GM12878 (cell line): ENCODE measurements at regions not wholly inside any gene's neighbourhood (a gene's known extent, or its start where the extent isn't known, plus 50 kb on each side); places are given as distances from the start of the nearest gene placed in this dataset.

Source experiments
- ATAC-seq: fragments of 200-7000 bp; cut with Tn5 transposase; 3 replicates; pipeline ENCODE4 v1.9.1; 2020; ENCODE audit warnings: mild to moderate bottlenecking, moderate library complexity
- BruUV-seq: library from RNA; stranded (reverse); fragments of 400-500 nt; replicated peaks from 2 replicates; lab custom pipeline; 2021; lab: Mats Ljungman, UMichigan
- CTCF ChIA-PET: fragments of 300-600 bp; sonication (Branson Sonifier 250); formaldehyde crosslinking; extraction: SDS; loops from one replicate; lab custom pipeline; 2021; ENCODE audit warnings: inconsistent platforms; lab: Yijun Ruan, JAX
- POLR2A ChIA-PET: fragments of 350-600 bp; formaldehyde crosslinking; extraction: SDS; loops from one replicate; lab custom pipeline; 2021; ENCODE audit warnings: inconsistent platforms; lab: Charles Lee
- RAD21 ChIA-PET: fragments of 300-600 bp; sonication (Branson Sonifier 250); formaldehyde crosslinking; loops from one replicate; lab custom pipeline; 2023; ENCODE audit warnings: antibody characterized with exemption; ENCODE audit not compliant: unreplicated experiment; lab: Charles Lee
- SMC1A ChIA-PET: fragments of 300-600 bp; sonication (Branson Sonifier 250); formaldehyde crosslinking; loops from one replicate; lab custom pipeline; 2023; ENCODE audit not compliant: unreplicated experiment, uncharacterized antibody; lab: Charles Lee
- DNase-seq: peaks from one replicate; pipeline ENCODE4 v3.0.0-alpha.2; 2011; ENCODE audit warnings: low read depth, low spot score
- FAIRE-seq: peaks from 3 replicates; lab custom pipeline; 2011; peaks lifted over from hg19 to GRCh38; lab: Jason Lieb, UNC
- H2AFZ ChIP-seq: 2 replicates; pipeline ENCODE4 v1.6.0; 2011; ENCODE audit warnings: low read depth, low read length, control low read depth; ENCODE audit not compliant: control insufficient read depth
- H3K27ac ChIP-seq: 2 replicates; pipeline ENCODE4 v1.5.1; 2011; ENCODE audit warnings: control low read depth; ENCODE audit not compliant: control insufficient read depth, insufficient read depth
- H3K27me3 ChIP-seq, 2 experiments: replicated peaks in 1 of 2; 2 replicates each; pipeline versions ENCODE4 v1.6.0 to v1.6.1; 2011; ENCODE audit warnings: low read length in 1 of 2; ENCODE audit not compliant: control insufficient read depth in 2 of 2, insufficient read depth in 2 of 2
- H3K36me3 ChIP-seq, 2 experiments: 2 replicates each; pipeline ENCODE4 v1.5.1; 2011; ENCODE audit warnings: low read length in 1 of 2; ENCODE audit not compliant: control insufficient read depth in 2 of 2, insufficient read depth in 2 of 2
- H3K4me1 ChIP-seq: 2 replicates; pipeline ENCODE4 v1.6.1; 2011; ENCODE audit warnings: mild to moderate bottlenecking, low read length, moderate library complexity, mixed read lengths; ENCODE audit not compliant: control insufficient read depth, insufficient read depth
- H3K4me2 ChIP-seq: 2 replicates; pipeline ENCODE4 v1.6.0; 2011; ENCODE audit warnings: control low read depth; ENCODE audit not compliant: control insufficient read depth, insufficient read depth
- H3K4me3 ChIP-seq: fragments of 200-600 bp; sonication (generic); 2 replicates; pipeline ENCODE4 v1.5.1; 2016
- H3K79me2 ChIP-seq: 2 replicates; pipeline ENCODE4 v1.6.0; 2011; ENCODE audit warnings: low read length; ENCODE audit not compliant: control insufficient read depth, insufficient read depth
- H3K9ac ChIP-seq: 2 replicates; pipeline ENCODE4 v1.8.0; 2011; ENCODE audit warnings: low read length, control low read depth, mixed read lengths; ENCODE audit not compliant: control insufficient read depth, insufficient read depth
- H3K9me3 ChIP-seq: replicated peaks from 3 replicates; pipeline ENCODE4 v1.5.1; 2011; ENCODE audit warnings: mild to moderate bottlenecking, low read length; ENCODE audit not compliant: control insufficient read depth, insufficient read depth
- H4K20me1 ChIP-seq: 2 replicates; pipeline ENCODE4 v1.6.0; 2011; ENCODE audit not compliant: control insufficient read depth, insufficient read depth
- CHD4 ChIP-seq: fragments of 200-600 bp; sonication (generic); IDR thresholded peaks from 2 replicates; pipeline ENCODE4 v1.6.1; 2016; ENCODE audit warnings: mild to moderate bottlenecking
- EP300 ChIP-seq, 2 experiments: fragments of 150-350 bp in 1 of 2; IDR thresholded peaks; 2 replicates each; pipeline ENCODE4 v1.6.1; 2011 to 2012; ENCODE audit warnings: low read depth in 2 of 2, low read length in 2 of 2, borderline replicate concordance in 1 of 2, improper control_type of control experiment in 1 of 2, inconsistent platforms in 1 of 2; ENCODE audit not compliant: control insufficient read depth in 1 of 2
- FOXK2 ChIP-seq: fragments of 450-650 bp; IDR thresholded peaks from 2 replicates; pipeline ENCODE4 v1.6.1; 2017; ENCODE audit warnings: mild to moderate bottlenecking, moderate library complexity
- JUND ChIP-seq: IDR thresholded peaks from 2 replicates; pipeline ENCODE4 v1.6.1; 2012; ENCODE audit warnings: low read depth, mild to moderate bottlenecking, low read length, improper control_type of control experiment, moderate library complexity
- NR2C1 ChIP-seq: fragments of 450-650 bp; IDR thresholded peaks from 2 replicates; pipeline ENCODE4 v1.6.1; 2017; ENCODE audit warnings: antibody characterized with exemption, mild to moderate bottlenecking, moderate library complexity
- NR2C2 ChIP-seq: IDR thresholded peaks from 2 replicates; pipeline ENCODE4 v1.6.1; 2011; ENCODE audit warnings: borderline replicate concordance, low read depth; ENCODE audit not compliant: control insufficient read depth, insufficient read length
- ZSCAN29 ChIP-seq: fragments of 450-650 bp; IDR thresholded peaks from 2 replicates; pipeline ENCODE4 v1.6.1; 2017; ENCODE audit warnings: mild to moderate bottlenecking, moderate library complexity
- WGBS: methylation state at CpG from one replicate; pipeline ENCODE4 v1.1.6; 2016; ENCODE audit warnings: low lambda C conversion rate; ENCODE audit not compliant: insufficient replicate concordance, insufficient coverage; ENCODE audit errors: missing lambda C conversion rate; 5-methylcytosine and 5-hydroxymethylcytosine counted together
- in situ Hi-C: fragments of 300-500 bp; cut with MboI; formaldehyde crosslinking; loops from 9 replicates; pipeline ENCODE4 v1.14.3; 2018; ENCODE audit warnings: mixed read lengths
- intact Hi-C: fragments of 100-400 bp; cut with micrococcal nuclease; formaldehyde crosslinking; loops from one replicate; pipeline ENCODE4 v1.14.2; 2022; ENCODE audit not compliant: unreplicated experiment
- TF ChIP-seq, protein P1 (sequence below), 3 experiments: IDR thresholded peaks in 2 of 3; conservative IDR thresholded peaks in 1 of 3; 2 replicates each; pipeline ENCODE4 v1.5.1; 2011; ENCODE audit warnings: low read depth in 3 of 3, low read length in 3 of 3, mild to moderate bottlenecking in 3 of 3, control low read depth in 2 of 3, moderate library complexity in 2 of 3, inconsistent platforms in 1 of 3, mixed read lengths in 1 of 3; ENCODE audit not compliant: control insufficient read depth in 2 of 3, insufficient read depth in 1 of 3; ENCODE audit errors: extremely low read depth in 1 of 3
- TF ChIP-seq, protein P2 (sequence below): fragments of 450-650 bp; IDR thresholded peaks from 2 replicates; pipeline ENCODE4 v1.6.1; 2018; ENCODE audit warnings: borderline replicate concordance, mild to moderate bottlenecking; ENCODE audit not compliant: partially characterized antibody
- TF ChIP-seq, protein P3 (sequence below): fragments of 450-650 bp; IDR thresholded peaks from 2 replicates; pipeline ENCODE4 v1.6.1; 2016; ENCODE audit warnings: mild to moderate bottlenecking

DNA sequence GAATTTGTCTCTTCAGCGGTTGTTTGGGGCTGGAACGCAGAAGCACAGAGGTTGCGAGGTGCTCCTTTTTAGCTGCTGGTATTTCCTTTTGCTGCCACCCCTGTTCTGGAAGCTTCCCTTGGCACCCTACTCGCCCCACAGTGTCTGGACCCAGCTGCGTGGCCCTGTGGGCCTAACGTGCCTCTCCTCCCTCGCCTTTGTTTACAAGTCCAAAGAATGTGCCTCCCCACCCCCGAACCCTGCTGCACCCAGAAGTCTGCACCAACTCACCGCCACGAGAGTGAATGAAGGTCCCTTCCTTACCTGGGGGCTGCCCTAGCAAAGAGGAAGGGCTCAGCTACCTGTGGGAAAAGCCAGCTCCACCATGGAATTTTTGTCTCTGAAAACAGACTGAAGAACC is 139.7 kb upstream of the RPS6KA2 start:
- FAIRE-seq = no peak
- CTCF ChIA-PET = interaction anchor here (1.3 to 1.8 kb wide), 3 partner anchors 9 to 375 kb away, joined by 3 to 7 read pairs (median 6); no protein-coding TSS in a partner anchor
- Histone ChIP-seq H2AFZ (no peak overlapping the region), H3K4me1 (no peaks in the 10 kb centered on the region), H3K4me3 (no peak overlapping the region), H3K9me3 (no peaks in the 10 kb centered on the region), H3K4me2 (no peak overlapping the region), H3K79me2 (no peaks in the 10 kb centered on the region), H3K27ac (no peak overlapping the region), H3K27me3 (peaks cover 0 to 3% of the 10 kb centered on the region in 2 experiments; a peak in 1 of 4 replicates), H3K36me3 (no peaks in the 10 kb centered on the region), H3K9ac (no peak overlapping the region), H4K20me1 (no peaks in the 10 kb centered on the region)
- RAD21 ChIA-PET = no interaction called here
- no peak for ATAC-seq
- intact Hi-C loops (no loop called here), in situ Hi-C loops (no loop called here)
- WGBS = 29% methylated on average over 10 of the region's 10 CpGs
- BruUV-seq = no TSS peak
- no peak for TF ChIP-seq JUND
- TF ChIP-seq FOXK2 = no peak
- TF ChIP-seq, protein P1, sequence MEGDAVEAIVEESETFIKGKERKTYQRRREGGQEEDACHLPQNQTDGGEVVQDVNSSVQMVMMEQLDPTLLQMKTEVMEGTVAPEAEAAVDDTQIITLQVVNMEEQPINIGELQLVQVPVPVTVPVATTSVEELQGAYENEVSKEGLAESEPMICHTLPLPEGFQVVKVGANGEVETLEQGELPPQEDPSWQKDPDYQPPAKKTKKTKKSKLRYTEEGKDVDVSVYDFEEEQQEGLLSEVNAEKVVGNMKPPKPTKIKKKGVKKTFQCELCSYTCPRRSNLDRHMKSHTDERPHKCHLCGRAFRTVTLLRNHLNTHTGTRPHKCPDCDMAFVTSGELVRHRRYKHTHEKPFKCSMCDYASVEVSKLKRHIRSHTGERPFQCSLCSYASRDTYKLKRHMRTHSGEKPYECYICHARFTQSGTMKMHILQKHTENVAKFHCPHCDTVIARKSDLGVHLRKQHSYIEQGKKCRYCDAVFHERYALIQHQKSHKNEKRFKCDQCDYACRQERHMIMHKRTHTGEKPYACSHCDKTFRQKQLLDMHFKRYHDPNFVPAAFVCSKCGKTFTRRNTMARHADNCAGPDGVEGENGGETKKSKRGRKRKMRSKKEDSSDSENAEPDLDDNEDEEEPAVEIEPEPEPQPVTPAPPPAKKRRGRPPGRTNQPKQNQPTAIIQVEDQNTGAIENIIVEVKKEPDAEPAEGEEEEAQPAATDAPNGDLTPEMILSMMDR (IDR thresholded peaks at IDR 0.05 in 2 of 3, conservative IDR thresholded peaks at IDR 0.05 in 1 of 3; ENCODE audit: control insufficient read depth in 2 of 3, extremely low read depth in 1 of 3, insufficient read depth in 1 of 3, low read depth in 3 of 3, low read length in 3 of 3) = no peak
- no peak for TF ChIP-seq NR2C1
- no peak for TF ChIP-seq CHD4
- TF ChIP-seq, protein P2, sequence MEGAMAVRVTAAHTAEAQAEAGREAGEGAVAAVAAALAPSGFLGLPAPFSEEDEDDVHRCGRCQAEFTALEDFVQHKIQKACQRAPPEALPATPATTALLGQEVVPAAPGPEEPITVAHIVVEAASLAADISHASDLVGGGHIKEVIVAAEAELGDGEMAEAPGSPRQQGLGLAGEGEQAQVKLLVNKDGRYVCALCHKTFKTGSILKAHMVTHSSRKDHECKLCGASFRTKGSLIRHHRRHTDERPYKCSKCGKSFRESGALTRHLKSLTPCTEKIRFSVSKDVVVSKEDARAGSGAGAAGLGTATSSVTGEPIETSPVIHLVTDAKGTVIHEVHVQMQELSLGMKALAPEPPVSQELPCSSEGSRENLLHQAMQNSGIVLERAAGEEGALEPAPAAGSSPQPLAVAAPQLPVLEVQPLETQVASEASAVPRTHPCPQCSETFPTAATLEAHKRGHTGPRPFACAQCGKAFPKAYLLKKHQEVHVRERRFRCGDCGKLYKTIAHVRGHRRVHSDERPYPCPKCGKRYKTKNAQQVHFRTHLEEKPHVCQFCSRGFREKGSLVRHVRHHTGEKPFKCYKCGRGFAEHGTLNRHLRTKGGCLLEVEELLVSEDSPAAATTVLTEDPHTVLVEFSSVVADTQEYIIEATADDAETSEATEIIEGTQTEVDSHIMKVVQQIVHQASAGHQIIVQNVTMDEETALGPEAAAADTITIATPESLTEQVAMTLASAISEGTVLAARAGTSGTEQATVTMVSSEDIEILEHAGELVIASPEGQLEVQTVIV = no peak
- TF ChIP-seq ZSCAN29 = no peak
- TF ChIP-seq EP300 (IDR thresholded peaks at IDR 0.05; ENCODE audit: borderline replicate concordance in 1 of 2, control insufficient read depth in 1 of 2, low read depth in 2 of 2, low read length in 2 of 2) = no peak
- TF ChIP-seq, protein P3, sequence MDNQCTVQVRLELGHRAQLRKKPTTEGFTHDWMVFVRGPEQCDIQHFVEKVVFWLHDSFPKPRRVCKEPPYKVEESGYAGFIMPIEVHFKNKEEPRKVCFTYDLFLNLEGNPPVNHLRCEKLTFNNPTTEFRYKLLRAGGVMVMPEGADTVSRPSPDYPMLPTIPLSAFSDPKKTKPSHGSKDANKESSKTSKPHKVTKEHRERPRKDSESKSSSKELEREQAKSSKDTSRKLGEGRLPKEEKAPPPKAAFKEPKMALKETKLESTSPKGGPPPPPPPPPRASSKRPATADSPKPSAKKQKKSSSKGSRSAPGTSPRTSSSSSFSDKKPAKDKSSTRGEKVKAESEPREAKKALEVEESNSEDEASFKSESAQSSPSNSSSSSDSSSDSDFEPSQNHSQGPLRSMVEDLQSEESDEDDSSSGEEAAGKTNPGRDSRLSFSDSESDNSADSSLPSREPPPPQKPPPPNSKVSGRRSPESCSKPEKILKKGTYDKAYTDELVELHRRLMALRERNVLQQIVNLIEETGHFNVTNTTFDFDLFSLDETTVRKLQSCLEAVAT = no peak
- no peak for TF ChIP-seq NR2C2
- SMC1A ChIA-PET = interaction anchor here (0.6 to 1.3 kb wide), 4 partner anchors 8 to 141 kb away, joined by 3 to 6 read pairs (median 3); no protein-coding TSS in a partner anchor
- DNase-seq = no peak
- POLR2A ChIA-PET = no interaction called here
